Uterus (tissue), 2 donors: ENCODE measurements at regions not wholly inside any gene's neighbourhood (a gene's known extent, or its start where the extent isn't known, plus 50 kb on each side); places are given as distances from the start of the nearest gene placed in this dataset.

Experiments used
- POLR2A ChIP-seq, 2 donors: fragments of 450-650 bp; IDR thresholded peaks; one replicate each; pipeline ENCODE4 v1.6.1; 2016; ENCODE audit warnings: antibody characterized with exemption in 2 of 2, mild to moderate bottlenecking in 1 of 2, moderate library complexity in 1 of 2
- TF ChIP-seq, protein P1 (sequence below), 4 experiments: fragments of 200-600 bp in 2 of 4; fragments of 450-650 bp in 2 of 4; sonication (generic) in 2 of 4; IDR thresholded peaks; one replicate each; pipeline ENCODE4 v1.5.1; 2016 to 2019; ENCODE audit warnings: antibody characterized with exemption in 4 of 4, mild to moderate bottlenecking in 2 of 4, moderate library complexity in 1 of 4

DNA sequence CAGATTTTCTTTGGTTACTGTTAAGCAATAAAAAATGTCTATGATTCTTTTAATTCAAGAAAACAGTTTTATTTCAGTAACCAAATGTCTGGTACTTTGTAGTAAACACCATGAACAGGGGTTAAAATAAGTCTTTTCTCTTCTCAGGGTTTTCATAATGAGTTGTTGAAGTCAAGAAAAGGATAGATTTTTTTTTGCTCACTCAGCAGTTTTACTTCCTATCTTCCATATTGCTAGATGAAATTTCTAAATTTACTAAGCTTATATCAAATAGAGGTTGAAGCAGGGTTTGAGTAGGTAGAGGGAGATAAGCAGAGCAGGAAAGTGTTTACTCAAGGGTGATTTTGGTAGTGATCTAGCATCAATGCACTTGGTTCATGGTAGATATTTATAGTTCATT lies 1031.3 kb downstream of the C4orf33 start:
- TF ChIP-seq, protein P1, sequence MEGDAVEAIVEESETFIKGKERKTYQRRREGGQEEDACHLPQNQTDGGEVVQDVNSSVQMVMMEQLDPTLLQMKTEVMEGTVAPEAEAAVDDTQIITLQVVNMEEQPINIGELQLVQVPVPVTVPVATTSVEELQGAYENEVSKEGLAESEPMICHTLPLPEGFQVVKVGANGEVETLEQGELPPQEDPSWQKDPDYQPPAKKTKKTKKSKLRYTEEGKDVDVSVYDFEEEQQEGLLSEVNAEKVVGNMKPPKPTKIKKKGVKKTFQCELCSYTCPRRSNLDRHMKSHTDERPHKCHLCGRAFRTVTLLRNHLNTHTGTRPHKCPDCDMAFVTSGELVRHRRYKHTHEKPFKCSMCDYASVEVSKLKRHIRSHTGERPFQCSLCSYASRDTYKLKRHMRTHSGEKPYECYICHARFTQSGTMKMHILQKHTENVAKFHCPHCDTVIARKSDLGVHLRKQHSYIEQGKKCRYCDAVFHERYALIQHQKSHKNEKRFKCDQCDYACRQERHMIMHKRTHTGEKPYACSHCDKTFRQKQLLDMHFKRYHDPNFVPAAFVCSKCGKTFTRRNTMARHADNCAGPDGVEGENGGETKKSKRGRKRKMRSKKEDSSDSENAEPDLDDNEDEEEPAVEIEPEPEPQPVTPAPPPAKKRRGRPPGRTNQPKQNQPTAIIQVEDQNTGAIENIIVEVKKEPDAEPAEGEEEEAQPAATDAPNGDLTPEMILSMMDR (IDR thresholded peaks at IDR 0.05): no peak
- no peak for TF ChIP-seq POLR2A (IDR thresholded peaks at IDR 0.05)
